ENCODE measurements at regions not wholly inside any gene's neighbourhood (a gene's known extent, or its start where the extent isn't known, plus 50 kb on each side); places are given as distances from the start of the nearest gene placed in this dataset.

- TF ChIP-seq CTCF (IDR thresholded peaks at IDR 0.05), result no peak
- no peak for TF ChIP-seq EZH2phosphoT487 (IDR thresholded peaks at IDR 0.05)
Observed at GRCh38 chr2:3097804-3098203, 279.8 kb downstream of the EIPR1 start.
